ENCODE measurements at regions not wholly inside any gene's neighbourhood (a gene's known extent, or its start where the extent isn't known, plus 50 kb on each side); places are given as distances from the start of the nearest gene placed in this dataset.

DNA sequence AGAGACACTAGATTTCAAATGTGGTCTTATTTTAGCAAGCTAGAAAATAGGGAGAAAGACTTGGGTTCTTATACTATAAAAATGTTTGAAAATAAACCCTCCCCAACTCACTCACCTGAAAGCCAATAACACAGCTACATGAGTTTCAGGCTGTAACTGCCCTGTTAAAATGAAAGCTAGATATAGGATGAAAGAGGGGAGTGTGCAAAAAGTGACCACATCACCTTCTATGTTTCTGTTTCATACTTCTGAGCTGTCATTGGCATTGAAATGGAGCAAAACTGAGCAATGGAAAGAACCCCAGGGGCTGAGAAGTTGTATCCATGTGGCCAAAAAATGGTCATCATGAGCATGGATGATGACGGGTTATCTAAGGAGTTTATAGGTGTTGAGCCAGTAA is 148.1 kb upstream of the TENT5A start:
- H3K4me3 Mint-ChIP-seq: no peak overlapping the region
- CTCF ChIA-PET: no interaction called here
- H3K36me3 Mint-ChIP-seq: no peaks in the 10 kb centered on the region
- H3K9me3 Mint-ChIP-seq: peaks cover 19% of the 10 kb centered on the region
- TF ChIP-seq ZNF396 (CRISPR knock-in tag; IDR thresholded peaks at IDR 0.05; ENCODE audit: borderline replicate concordance) (no peak), JAZF1 (CRISPR knock-in tag; IDR thresholded peaks at IDR 0.05) (no peak), RORB (CRISPR knock-in tag; IDR thresholded peaks at IDR 0.05) (no peak), E2F1 (CRISPR knock-in tag; IDR thresholded peaks at IDR 0.05) (no peak), CTCF (IDR thresholded peaks at IDR 0.05) (no peak)
- TF ChIP-seq, protein P1, sequence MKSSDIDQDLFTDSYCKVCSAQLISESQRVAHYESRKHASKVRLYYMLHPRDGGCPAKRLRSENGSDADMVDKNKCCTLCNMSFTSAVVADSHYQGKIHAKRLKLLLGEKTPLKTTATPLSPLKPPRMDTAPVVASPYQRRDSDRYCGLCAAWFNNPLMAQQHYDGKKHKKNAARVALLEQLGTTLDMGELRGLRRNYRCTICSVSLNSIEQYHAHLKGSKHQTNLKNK (CRISPR knock-in tag; IDR thresholded peaks at IDR 0.05): no peak
- ATAC-seq: no peak
- POLR2A ChIA-PET: no interaction called here
- DNase-seq (ENCODE audit: low spot score): no peak
- H3K4me1 Mint-ChIP-seq: peaks cover 14% of the 10 kb centered on the region
- no peak overlapping the region for H3K27ac Mint-ChIP-seq
- H3K27me3 Mint-ChIP-seq (ENCODE audit: low read depth): no peaks in the 10 kb centered on the region

GRCh38 chr6:81897793-81898192 is 145.3 kb upstream of the TENT5A start:
- ATAC-seq: no peak
- DNase-seq (ENCODE audit: low spot score): no peak
- Mint-ChIP-seq H3K4me1 (peaks cover 14% of the 10 kb centered on the region), H3K4me3 (no peak overlapping the region), H3K36me3 (no peaks in the 10 kb centered on the region), H3K9me3 (peaks cover 5% of the 10 kb centered on the region), H3K27ac (no peak overlapping the region), H3K27me3 (ENCODE audit: low read depth) (no peaks in the 10 kb centered on the region)
- ChIA-PET CTCF (no interaction called here), POLR2A (no interaction called here)
- TF ChIP-seq PREB (CRISPR knock-in tag; IDR thresholded peaks at IDR 0.05; ENCODE audit: borderline replicate concordance) (no peak), ARID4B (CRISPR knock-in tag; IDR thresholded peaks at IDR 0.05; ENCODE audit: borderline replicate concordance) (no peak), HMGA2 (CRISPR knock-in tag; IDR thresholded peaks at IDR 0.05) (no peak), CREM (CRISPR knock-in tag; IDR thresholded peaks at IDR 0.05) (no peak), ELF4 (CRISPR knock-in tag; IDR thresholded peaks at IDR 0.05; ENCODE audit: low read depth) (no peak)
- TF ChIP-seq, protein P2, sequence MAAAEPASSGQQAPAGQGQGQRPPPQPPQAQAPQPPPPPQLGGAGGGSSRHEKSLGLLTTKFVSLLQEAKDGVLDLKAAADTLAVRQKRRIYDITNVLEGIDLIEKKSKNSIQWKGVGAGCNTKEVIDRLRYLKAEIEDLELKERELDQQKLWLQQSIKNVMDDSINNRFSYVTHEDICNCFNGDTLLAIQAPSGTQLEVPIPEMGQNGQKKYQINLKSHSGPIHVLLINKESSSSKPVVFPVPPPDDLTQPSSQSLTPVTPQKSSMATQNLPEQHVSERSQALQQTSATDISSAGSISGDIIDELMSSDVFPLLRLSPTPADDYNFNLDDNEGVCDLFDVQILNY (CRISPR knock-in tag; IDR thresholded peaks at IDR 0.05): no peak
- TF ChIP-seq, protein P3, sequence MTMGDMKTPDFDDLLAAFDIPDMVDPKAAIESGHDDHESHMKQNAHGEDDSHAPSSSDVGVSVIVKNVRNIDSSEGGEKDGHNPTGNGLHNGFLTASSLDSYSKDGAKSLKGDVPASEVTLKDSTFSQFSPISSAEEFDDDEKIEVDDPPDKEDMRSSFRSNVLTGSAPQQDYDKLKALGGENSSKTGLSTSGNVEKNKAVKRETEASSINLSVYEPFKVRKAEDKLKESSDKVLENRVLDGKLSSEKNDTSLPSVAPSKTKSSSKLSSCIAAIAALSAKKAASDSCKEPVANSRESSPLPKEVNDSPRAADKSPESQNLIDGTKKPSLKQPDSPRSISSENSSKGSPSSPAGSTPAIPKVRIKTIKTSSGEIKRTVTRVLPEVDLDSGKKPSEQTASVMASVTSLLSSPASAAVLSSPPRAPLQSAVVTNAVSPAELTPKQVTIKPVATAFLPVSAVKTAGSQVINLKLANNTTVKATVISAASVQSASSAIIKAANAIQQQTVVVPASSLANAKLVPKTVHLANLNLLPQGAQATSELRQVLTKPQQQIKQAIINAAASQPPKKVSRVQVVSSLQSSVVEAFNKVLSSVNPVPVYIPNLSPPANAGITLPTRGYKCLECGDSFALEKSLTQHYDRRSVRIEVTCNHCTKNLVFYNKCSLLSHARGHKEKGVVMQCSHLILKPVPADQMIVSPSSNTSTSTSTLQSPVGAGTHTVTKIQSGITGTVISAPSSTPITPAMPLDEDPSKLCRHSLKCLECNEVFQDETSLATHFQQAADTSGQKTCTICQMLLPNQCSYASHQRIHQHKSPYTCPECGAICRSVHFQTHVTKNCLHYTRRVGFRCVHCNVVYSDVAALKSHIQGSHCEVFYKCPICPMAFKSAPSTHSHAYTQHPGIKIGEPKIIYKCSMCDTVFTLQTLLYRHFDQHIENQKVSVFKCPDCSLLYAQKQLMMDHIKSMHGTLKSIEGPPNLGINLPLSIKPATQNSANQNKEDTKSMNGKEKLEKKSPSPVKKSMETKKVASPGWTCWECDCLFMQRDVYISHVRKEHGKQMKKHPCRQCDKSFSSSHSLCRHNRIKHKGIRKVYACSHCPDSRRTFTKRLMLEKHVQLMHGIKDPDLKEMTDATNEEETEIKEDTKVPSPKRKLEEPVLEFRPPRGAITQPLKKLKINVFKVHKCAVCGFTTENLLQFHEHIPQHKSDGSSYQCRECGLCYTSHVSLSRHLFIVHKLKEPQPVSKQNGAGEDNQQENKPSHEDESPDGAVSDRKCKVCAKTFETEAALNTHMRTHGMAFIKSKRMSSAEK (CRISPR knock-in tag; IDR thresholded peaks at IDR 0.05; ENCODE audit: borderline replicate concordance): no peak
- TF ChIP-seq, protein P4, sequence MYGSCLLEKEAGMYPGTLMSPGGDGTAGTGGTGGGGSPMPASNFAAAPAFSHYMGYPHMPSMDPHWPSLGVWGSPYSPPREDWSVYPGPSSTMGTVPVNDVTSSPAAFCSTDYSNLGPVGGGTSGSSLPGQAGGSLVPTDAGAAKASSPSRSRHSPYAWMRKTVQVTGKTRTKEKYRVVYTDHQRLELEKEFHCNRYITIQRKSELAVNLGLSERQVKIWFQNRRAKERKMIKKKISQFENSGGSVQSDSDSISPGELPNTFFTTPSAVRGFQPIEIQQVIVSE (CRISPR knock-in tag; IDR thresholded peaks at IDR 0.05; ENCODE audit: borderline replicate concordance): no peak
- TF ChIP-seq, protein P5, sequence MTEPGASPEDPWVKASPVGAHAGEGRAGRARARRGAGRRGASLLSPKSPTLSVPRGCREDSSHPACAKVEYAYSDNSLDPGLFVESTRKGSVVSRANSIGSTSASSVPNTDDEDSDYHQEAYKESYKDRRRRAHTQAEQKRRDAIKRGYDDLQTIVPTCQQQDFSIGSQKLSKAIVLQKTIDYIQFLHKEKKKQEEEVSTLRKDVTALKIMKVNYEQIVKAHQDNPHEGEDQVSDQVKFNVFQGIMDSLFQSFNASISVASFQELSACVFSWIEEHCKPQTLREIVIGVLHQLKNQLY (CRISPR knock-in tag; IDR thresholded peaks at IDR 0.05): no peak
- TF ChIP-seq, protein P6, sequence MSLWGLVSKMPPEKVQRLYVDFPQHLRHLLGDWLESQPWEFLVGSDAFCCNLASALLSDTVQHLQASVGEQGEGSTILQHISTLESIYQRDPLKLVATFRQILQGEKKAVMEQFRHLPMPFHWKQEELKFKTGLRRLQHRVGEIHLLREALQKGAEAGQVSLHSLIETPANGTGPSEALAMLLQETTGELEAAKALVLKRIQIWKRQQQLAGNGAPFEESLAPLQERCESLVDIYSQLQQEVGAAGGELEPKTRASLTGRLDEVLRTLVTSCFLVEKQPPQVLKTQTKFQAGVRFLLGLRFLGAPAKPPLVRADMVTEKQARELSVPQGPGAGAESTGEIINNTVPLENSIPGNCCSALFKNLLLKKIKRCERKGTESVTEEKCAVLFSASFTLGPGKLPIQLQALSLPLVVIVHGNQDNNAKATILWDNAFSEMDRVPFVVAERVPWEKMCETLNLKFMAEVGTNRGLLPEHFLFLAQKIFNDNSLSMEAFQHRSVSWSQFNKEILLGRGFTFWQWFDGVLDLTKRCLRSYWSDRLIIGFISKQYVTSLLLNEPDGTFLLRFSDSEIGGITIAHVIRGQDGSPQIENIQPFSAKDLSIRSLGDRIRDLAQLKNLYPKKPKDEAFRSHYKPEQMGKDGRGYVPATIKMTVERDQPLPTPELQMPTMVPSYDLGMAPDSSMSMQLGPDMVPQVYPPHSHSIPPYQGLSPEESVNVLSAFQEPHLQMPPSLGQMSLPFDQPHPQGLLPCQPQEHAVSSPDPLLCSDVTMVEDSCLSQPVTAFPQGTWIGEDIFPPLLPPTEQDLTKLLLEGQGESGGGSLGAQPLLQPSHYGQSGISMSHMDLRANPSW (CRISPR knock-in tag; conservative IDR thresholded peaks at IDR 0.05; ENCODE audit: low read depth): no peak

Measured in WTC11 (cell line).